ENCODE measurements at regions not wholly inside any gene's neighbourhood (a gene's known extent, or its start where the extent isn't known, plus 50 kb on each side); places are given as distances from the start of the nearest gene placed in this dataset.

DNA sequence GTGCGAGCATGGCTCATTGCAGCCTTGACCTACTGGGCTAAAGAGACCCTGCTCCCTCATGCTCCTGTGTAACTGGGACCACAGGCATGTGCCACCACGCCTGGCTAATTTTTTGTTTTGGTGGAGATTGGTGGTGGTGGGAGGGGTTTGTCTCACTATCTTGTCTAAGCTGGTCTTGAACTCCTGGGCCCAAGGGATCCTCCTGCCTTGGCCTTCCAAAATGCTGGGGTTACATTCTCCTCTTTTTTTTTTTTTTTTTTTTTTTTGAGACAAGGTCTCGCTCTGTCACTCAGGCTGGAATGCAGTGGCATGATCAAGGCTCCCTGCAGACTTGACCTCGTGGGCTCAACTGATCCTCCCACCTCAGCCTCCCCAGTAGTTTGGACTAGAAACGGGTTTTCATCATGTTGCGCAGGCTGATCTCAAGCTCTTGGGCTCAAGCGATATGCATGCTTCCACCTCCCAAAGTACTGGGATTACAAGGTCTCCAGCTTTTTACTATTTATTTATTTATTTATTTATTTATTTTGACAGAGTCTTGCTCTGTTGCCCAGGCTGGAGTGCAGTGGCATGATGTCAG is 238.3 kb downstream of the MYCN start:
- TF ChIP-seq, protein P1, sequence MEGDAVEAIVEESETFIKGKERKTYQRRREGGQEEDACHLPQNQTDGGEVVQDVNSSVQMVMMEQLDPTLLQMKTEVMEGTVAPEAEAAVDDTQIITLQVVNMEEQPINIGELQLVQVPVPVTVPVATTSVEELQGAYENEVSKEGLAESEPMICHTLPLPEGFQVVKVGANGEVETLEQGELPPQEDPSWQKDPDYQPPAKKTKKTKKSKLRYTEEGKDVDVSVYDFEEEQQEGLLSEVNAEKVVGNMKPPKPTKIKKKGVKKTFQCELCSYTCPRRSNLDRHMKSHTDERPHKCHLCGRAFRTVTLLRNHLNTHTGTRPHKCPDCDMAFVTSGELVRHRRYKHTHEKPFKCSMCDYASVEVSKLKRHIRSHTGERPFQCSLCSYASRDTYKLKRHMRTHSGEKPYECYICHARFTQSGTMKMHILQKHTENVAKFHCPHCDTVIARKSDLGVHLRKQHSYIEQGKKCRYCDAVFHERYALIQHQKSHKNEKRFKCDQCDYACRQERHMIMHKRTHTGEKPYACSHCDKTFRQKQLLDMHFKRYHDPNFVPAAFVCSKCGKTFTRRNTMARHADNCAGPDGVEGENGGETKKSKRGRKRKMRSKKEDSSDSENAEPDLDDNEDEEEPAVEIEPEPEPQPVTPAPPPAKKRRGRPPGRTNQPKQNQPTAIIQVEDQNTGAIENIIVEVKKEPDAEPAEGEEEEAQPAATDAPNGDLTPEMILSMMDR (conservative IDR thresholded peaks at IDR 0.05 in 1 of 2, IDR thresholded peaks at IDR 0.05 in 1 of 2; ENCODE audit: extremely low read depth in 1 of 2, insufficient read depth in 1 of 2, low read depth in 1 of 2, low read length in 2 of 2), result no peak
- no peak for TF ChIP-seq EZH2 (IDR thresholded peaks at IDR 0.05; ENCODE audit: borderline replicate concordance, low read length)
